ENCODE measurements at regions not wholly inside any gene's neighbourhood (a gene's known extent, or its start where the extent isn't known, plus 50 kb on each side); places are given as distances from the start of the nearest gene placed in this dataset.

DNA sequence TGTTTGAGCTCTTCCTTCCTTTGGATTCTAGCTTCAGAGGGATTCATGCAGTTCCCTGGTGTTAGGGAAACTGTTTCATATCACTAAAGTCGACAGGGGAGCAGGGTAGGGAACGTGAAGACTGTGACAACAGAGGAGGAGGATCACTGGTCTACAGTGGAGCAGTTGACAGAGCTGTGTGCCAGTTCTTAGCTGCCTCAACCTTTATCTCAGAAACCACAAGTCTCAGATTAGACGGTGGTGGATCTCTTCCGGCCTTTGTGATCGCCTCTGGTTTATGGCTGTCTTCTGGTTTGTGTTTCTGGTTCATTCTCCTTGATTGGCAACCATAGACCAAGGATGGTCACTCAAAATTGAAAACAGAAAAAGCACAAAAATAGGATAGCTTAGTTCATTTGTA lies 538.9 kb upstream of the API5 start:
- H3K9ac ChIP-seq (ENCODE audit: low read length) = no peak overlapping the region
- H3K4me1 ChIP-seq (ENCODE audit: insufficient read depth, low read length) = no peaks in the 10 kb centered on the region
- H3K9me3 Mint-ChIP-seq (ENCODE audit: unreplicated experiment) = peaks cover 6% of the 10 kb centered on the region
- H3K27ac ChIP-seq (ENCODE audit: low read depth, low read length) = no peak overlapping the region
- H3K4me1 Mint-ChIP-seq (ENCODE audit: low read depth, unreplicated experiment) = no peaks in the 10 kb centered on the region
- H3K36me3 Mint-ChIP-seq (ENCODE audit: low read depth, unreplicated experiment) = no peaks in the 10 kb centered on the region
- no peaks in the 10 kb centered on the region for H3K27me3 Mint-ChIP-seq (ENCODE audit: low read depth, unreplicated experiment)
- no peak overlapping the region for H3K4me2 ChIP-seq (ENCODE audit: low read length)
- H2AFZ ChIP-seq (ENCODE audit: low read depth, low read length) = no peak overlapping the region
- no peak for FAIRE-seq
- no peaks in the 10 kb centered on the region for H3K9me3 ChIP-seq (ENCODE audit: insufficient read depth, low read depth, low read length)
- no peaks in the 10 kb centered on the region for H4K20me1 ChIP-seq (ENCODE audit: insufficient read depth, low read length)
- TF ChIP-seq, protein P1, sequence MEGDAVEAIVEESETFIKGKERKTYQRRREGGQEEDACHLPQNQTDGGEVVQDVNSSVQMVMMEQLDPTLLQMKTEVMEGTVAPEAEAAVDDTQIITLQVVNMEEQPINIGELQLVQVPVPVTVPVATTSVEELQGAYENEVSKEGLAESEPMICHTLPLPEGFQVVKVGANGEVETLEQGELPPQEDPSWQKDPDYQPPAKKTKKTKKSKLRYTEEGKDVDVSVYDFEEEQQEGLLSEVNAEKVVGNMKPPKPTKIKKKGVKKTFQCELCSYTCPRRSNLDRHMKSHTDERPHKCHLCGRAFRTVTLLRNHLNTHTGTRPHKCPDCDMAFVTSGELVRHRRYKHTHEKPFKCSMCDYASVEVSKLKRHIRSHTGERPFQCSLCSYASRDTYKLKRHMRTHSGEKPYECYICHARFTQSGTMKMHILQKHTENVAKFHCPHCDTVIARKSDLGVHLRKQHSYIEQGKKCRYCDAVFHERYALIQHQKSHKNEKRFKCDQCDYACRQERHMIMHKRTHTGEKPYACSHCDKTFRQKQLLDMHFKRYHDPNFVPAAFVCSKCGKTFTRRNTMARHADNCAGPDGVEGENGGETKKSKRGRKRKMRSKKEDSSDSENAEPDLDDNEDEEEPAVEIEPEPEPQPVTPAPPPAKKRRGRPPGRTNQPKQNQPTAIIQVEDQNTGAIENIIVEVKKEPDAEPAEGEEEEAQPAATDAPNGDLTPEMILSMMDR (IDR thresholded peaks at IDR 0.05; ENCODE audit: insufficient read depth, low read depth, low read length) = no peak
- no peak for TF ChIP-seq EZH2 (IDR thresholded peaks at IDR 0.05; ENCODE audit: insufficient read depth, low read length)
- no peaks in the 10 kb centered on the region for H3K27me3 ChIP-seq (ENCODE audit: insufficient read depth, low read length)
- no peaks in the 10 kb centered on the region for H3K79me2 ChIP-seq (ENCODE audit: insufficient read depth, low read length)
- no peak overlapping the region for H3K27ac Mint-ChIP-seq (ENCODE audit: unreplicated experiment)
- no peak overlapping the region for H3K4me3 Mint-ChIP-seq (ENCODE audit: unreplicated experiment)
- H3K36me3 ChIP-seq (ENCODE audit: insufficient read depth, low read length) = no peaks in the 10 kb centered on the region
- no peak overlapping the region for H3K4me3 ChIP-seq (ENCODE audit: insufficient read depth, low read depth, low read length)
- DNase-seq (ENCODE audit: low read depth) = no peak

DNA sequence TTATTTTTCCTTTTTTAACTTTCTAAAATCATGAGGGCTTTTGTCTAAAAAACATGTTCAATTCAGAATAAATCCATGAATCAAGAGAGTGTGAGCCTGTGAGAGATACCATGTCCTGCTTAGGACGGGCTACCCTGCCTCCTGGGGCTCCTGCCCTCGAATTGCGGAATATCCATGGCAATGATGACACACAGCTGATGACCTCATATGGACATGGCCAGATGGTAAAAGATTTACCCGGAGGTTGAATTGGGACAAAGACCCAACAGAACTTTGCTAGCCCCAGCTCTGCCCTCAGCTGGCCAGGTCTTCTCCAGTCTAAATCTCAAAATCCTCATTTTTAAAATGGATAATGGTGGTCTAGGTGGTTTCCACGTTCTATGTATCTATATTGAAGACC lies 538.1 kb upstream of the API5 start:
- H3K9me3 ChIP-seq (ENCODE audit: insufficient read depth, low read depth, low read length) = no peaks in the 10 kb centered on the region
- no peak for TF ChIP-seq EZH2 (IDR thresholded peaks at IDR 0.05; ENCODE audit: insufficient read depth, low read length)
- TF ChIP-seq, protein P1 (IDR thresholded peaks at IDR 0.05; ENCODE audit: insufficient read depth, low read depth, low read length) = no peak
- H3K27ac ChIP-seq (ENCODE audit: low read depth, low read length) = no peak overlapping the region
- Mint-ChIP-seq H3K27ac (ENCODE audit: unreplicated experiment) (no peak overlapping the region), H3K36me3 (ENCODE audit: low read depth, unreplicated experiment) (no peaks in the 10 kb centered on the region), H3K4me3 (ENCODE audit: unreplicated experiment) (no peak overlapping the region), H3K4me1 (ENCODE audit: low read depth, unreplicated experiment) (no peaks in the 10 kb centered on the region), H3K9me3 (ENCODE audit: unreplicated experiment) (peaks cover 6% of the 10 kb centered on the region), H3K27me3 (ENCODE audit: low read depth, unreplicated experiment) (no peaks in the 10 kb centered on the region)
- H3K4me1 ChIP-seq (ENCODE audit: insufficient read depth, low read length) = no peaks in the 10 kb centered on the region
- no peak overlapping the region for H3K4me2 ChIP-seq (ENCODE audit: low read length)
- H3K79me2 ChIP-seq (ENCODE audit: insufficient read depth, low read length) = no peaks in the 10 kb centered on the region
- no peaks in the 10 kb centered on the region for H4K20me1 ChIP-seq (ENCODE audit: insufficient read depth, low read length)
- H2AFZ ChIP-seq (ENCODE audit: low read depth, low read length) = no peak overlapping the region
- H3K4me3 ChIP-seq (ENCODE audit: insufficient read depth, low read depth, low read length) = no peak overlapping the region
- H3K9ac ChIP-seq (ENCODE audit: low read length) = no peak overlapping the region
- DNase-seq (ENCODE audit: low read depth) = no peak
- H3K36me3 ChIP-seq (ENCODE audit: insufficient read depth, low read length) = no peaks in the 10 kb centered on the region
- no peak for FAIRE-seq
- no peaks in the 10 kb centered on the region for H3K27me3 ChIP-seq (ENCODE audit: insufficient read depth, low read length)

DNA sequence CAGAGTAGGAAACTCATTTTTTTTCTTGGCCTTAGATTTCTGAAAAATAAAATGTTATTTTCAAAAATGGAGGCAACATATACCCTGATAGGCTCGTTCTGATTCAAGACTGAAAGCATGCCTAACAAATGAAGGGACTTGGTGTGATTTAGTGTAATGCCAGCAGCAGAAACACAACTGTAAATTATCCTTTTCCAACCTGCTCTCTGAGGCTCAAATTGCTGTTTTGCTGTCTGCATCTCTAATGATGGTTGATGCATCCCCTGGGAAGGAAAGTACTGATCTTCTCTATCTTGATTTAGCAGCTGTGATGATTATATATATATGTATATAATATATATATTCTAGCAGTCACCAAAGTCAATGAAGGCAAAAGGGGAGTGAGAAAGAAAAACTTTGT lies 537.2 kb upstream of the API5 start:
- H4K20me1 ChIP-seq (ENCODE audit: insufficient read depth, low read length) = no peaks in the 10 kb centered on the region
- no peaks in the 10 kb centered on the region for H3K79me2 ChIP-seq (ENCODE audit: insufficient read depth, low read length)
- Mint-ChIP-seq H3K36me3 (ENCODE audit: low read depth, unreplicated experiment) (no peaks in the 10 kb centered on the region), H3K9me3 (ENCODE audit: unreplicated experiment) (peaks cover 6% of the 10 kb centered on the region), H3K27ac (ENCODE audit: unreplicated experiment) (no peak overlapping the region), H3K4me1 (ENCODE audit: low read depth, unreplicated experiment) (no peaks in the 10 kb centered on the region), H3K4me3 (ENCODE audit: unreplicated experiment) (no peak overlapping the region), H3K27me3 (ENCODE audit: low read depth, unreplicated experiment) (no peaks in the 10 kb centered on the region)
- no peaks in the 10 kb centered on the region for H3K9me3 ChIP-seq (ENCODE audit: insufficient read depth, low read depth, low read length)
- H3K27me3 ChIP-seq (ENCODE audit: insufficient read depth, low read length) = no peaks in the 10 kb centered on the region
- FAIRE-seq (no peak), DNase-seq (ENCODE audit: low read depth) (no peak)
- H3K4me1 ChIP-seq (ENCODE audit: insufficient read depth, low read length) = no peaks in the 10 kb centered on the region
- TF ChIP-seq EZH2 (IDR thresholded peaks at IDR 0.05; ENCODE audit: insufficient read depth, low read length) = no peak
- H2AFZ ChIP-seq (ENCODE audit: low read depth, low read length) = no peak overlapping the region
- no peak overlapping the region for H3K27ac ChIP-seq (ENCODE audit: low read depth, low read length)
- no peak overlapping the region for H3K9ac ChIP-seq (ENCODE audit: low read length)
- no peaks in the 10 kb centered on the region for H3K36me3 ChIP-seq (ENCODE audit: insufficient read depth, low read length)
- H3K4me3 ChIP-seq (ENCODE audit: insufficient read depth, low read depth, low read length) = no peak overlapping the region
- no peak overlapping the region for H3K4me2 ChIP-seq (ENCODE audit: low read length)
